ENCODE measurements at regions not wholly inside any gene's neighbourhood (a gene's known extent, or its start where the extent isn't known, plus 50 kb on each side); places are given as distances from the start of the nearest gene placed in this dataset.

DNA sequence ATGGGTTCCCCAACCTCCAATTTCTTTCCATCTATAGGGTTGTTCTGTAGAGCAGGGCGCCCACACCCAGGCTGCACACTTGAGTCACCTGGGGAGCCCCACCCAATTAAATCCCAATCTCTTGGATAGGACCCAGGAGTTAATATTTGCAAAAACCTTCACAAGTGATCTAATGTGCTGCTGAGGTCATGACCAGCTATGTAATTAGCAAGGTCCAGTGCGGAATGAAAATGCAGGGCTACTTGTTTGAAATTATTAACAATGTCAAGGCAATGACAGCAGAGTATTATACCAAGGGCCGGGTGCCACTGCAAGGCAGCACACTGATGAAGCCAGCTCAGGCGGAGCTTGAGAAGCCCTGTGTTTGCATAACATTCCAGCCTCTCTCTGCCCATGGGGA is 302.7 kb downstream of the MAF start:
- TF ChIP-seq FOXA1 (IDR thresholded peaks at IDR 0.05) (no peak), HNF4G (IDR thresholded peaks at IDR 0.05) (no peak), NR2F2 (IDR thresholded peaks at IDR 0.05) (no peak), EGR1 (IDR thresholded peaks at IDR 0.05; ENCODE audit: low read depth in 2 of 2) (no peak), TAF1 (conservative IDR thresholded peaks at IDR 0.05) (no peak), JUND (IDR thresholded peaks at IDR 0.05) (no peak), YY1 (IDR thresholded peaks at IDR 0.05) (no peak), HNF4A (conservative IDR thresholded peaks at IDR 0.05) (no peak), RXRA (IDR thresholded peaks at IDR 0.05) (no peak), SP1 (IDR thresholded peaks at IDR 0.05) (no peak), FOXA2 (IDR thresholded peaks at IDR 0.05) (no peak), GABPA (IDR thresholded peaks at IDR 0.05 in 1 of 2, conservative IDR thresholded peaks at IDR 0.05 in 1 of 2) (no peak)
- TF ChIP-seq, protein P1, sequence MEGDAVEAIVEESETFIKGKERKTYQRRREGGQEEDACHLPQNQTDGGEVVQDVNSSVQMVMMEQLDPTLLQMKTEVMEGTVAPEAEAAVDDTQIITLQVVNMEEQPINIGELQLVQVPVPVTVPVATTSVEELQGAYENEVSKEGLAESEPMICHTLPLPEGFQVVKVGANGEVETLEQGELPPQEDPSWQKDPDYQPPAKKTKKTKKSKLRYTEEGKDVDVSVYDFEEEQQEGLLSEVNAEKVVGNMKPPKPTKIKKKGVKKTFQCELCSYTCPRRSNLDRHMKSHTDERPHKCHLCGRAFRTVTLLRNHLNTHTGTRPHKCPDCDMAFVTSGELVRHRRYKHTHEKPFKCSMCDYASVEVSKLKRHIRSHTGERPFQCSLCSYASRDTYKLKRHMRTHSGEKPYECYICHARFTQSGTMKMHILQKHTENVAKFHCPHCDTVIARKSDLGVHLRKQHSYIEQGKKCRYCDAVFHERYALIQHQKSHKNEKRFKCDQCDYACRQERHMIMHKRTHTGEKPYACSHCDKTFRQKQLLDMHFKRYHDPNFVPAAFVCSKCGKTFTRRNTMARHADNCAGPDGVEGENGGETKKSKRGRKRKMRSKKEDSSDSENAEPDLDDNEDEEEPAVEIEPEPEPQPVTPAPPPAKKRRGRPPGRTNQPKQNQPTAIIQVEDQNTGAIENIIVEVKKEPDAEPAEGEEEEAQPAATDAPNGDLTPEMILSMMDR (IDR thresholded peaks at IDR 0.05; ENCODE audit: low read depth, low read length, missing input control): no peak
- TF ChIP-seq, protein P2, sequence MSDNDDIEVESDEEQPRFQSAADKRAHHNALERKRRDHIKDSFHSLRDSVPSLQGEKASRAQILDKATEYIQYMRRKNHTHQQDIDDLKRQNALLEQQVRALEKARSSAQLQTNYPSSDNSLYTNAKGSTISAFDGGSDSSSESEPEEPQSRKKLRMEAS (IDR thresholded peaks at IDR 0.05): no peak
- TF ChIP-seq, protein P3, sequence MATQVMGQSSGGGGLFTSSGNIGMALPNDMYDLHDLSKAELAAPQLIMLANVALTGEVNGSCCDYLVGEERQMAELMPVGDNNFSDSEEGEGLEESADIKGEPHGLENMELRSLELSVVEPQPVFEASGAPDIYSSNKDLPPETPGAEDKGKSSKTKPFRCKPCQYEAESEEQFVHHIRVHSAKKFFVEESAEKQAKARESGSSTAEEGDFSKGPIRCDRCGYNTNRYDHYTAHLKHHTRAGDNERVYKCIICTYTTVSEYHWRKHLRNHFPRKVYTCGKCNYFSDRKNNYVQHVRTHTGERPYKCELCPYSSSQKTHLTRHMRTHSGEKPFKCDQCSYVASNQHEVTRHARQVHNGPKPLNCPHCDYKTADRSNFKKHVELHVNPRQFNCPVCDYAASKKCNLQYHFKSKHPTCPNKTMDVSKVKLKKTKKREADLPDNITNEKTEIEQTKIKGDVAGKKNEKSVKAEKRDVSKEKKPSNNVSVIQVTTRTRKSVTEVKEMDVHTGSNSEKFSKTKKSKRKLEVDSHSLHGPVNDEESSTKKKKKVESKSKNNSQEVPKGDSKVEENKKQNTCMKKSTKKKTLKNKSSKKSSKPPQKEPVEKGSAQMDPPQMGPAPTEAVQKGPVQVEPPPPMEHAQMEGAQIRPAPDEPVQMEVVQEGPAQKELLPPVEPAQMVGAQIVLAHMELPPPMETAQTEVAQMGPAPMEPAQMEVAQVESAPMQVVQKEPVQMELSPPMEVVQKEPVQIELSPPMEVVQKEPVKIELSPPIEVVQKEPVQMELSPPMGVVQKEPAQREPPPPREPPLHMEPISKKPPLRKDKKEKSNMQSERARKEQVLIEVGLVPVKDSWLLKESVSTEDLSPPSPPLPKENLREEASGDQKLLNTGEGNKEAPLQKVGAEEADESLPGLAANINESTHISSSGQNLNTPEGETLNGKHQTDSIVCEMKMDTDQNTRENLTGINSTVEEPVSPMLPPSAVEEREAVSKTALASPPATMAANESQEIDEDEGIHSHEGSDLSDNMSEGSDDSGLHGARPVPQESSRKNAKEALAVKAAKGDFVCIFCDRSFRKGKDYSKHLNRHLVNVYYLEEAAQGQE (IDR thresholded peaks at IDR 0.05): no peak
- TF ChIP-seq, protein P4, sequence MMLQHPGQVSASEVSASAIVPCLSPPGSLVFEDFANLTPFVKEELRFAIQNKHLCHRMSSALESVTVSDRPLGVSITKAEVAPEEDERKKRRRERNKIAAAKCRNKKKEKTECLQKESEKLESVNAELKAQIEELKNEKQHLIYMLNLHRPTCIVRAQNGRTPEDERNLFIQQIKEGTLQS (IDR thresholded peaks at IDR 0.05): no peak
- TF ChIP-seq, protein P5, sequence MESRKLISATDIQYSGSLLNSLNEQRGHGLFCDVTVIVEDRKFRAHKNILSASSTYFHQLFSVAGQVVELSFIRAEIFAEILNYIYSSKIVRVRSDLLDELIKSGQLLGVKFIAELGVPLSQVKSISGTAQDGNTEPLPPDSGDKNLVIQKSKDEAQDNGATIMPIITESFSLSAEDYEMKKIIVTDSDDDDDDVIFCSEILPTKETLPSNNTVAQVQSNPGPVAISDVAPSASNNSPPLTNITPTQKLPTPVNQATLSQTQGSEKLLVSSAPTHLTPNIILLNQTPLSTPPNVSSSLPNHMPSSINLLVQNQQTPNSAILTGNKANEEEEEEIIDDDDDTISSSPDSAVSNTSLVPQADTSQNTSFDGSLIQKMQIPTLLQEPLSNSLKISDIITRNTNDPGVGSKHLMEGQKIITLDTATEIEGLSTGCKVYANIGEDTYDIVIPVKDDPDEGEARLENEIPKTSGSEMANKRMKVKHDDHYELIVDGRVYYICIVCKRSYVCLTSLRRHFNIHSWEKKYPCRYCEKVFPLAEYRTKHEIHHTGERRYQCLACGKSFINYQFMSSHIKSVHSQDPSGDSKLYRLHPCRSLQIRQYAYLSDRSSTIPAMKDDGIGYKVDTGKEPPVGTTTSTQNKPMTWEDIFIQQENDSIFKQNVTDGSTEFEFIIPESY (IDR thresholded peaks at IDR 0.05): no peak
- no peaks in the 10 kb centered on the region for H3K36me3 ChIP-seq (ENCODE audit: control insufficient read depth in 4 of 4, insufficient read depth in 3 of 4, low read depth in 1 of 4, low read length in 3 of 4)
- DNase-seq (ENCODE audit: low spot score): no peak
- WGBS: 84% methylated on average over 4 of the region's 4 CpGs
- no peak overlapping the region for H3K4me3 ChIP-seq (ENCODE audit: low read depth in 1 of 3, low read length in 3 of 3)
- no peaks in the 10 kb centered on the region for H3K27me3 ChIP-seq (ENCODE audit: control insufficient read depth in 4 of 4, insufficient read depth in 4 of 4, low read length in 3 of 4)
- no peaks in the 10 kb centered on the region for H3K9me3 ChIP-seq (ENCODE audit: control insufficient read depth in 4 of 4, low read length in 3 of 4)
- H3K27ac ChIP-seq (ENCODE audit: low read depth in 1 of 2, low read length in 2 of 2): no peak overlapping the region
- H3K4me1 ChIP-seq (ENCODE audit: control insufficient read depth in 4 of 4, insufficient read depth in 4 of 4, low read length in 3 of 4): peaks cover 0 to 8% (median 2%) of the 10 kb centered on the region in 4 donors
- H3K9ac ChIP-seq (ENCODE audit: low read depth in 1 of 2, low read length in 2 of 2): no peak overlapping the region

DNA sequence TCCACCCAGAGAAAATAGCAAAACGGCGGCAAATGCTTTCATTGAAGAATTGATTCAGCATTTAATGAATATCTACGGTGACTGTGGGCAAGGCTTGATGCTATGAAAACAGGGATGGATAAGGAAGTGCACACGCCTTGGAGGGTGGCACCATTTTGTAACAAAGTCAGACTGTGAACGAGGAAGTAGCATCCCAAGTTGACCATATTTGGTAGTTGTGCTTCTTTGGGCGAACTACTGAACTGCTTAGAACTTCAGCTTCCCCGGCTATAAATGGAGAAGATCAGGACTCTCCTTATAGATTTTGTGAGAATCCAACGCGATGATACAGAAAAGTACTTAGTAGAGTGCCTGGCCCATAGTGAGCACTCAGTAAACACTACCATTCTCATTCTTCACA is 303.2 kb downstream of the MAF start:
- WGBS: 93% methylated on average over 9 of the region's 9 CpGs
- Histone ChIP-seq H3K4me1 (ENCODE audit: control insufficient read depth in 4 of 4, insufficient read depth in 4 of 4, low read length in 3 of 4) (peaks cover 0 to 8% (median 2%) of the 10 kb centered on the region in 4 donors), H3K27ac (ENCODE audit: low read depth in 1 of 2, low read length in 2 of 2) (no peak overlapping the region), H3K36me3 (ENCODE audit: control insufficient read depth in 4 of 4, insufficient read depth in 3 of 4, low read depth in 1 of 4, low read length in 3 of 4) (no peaks in the 10 kb centered on the region), H3K9ac (ENCODE audit: low read depth in 1 of 2, low read length in 2 of 2) (no peak overlapping the region), H3K9me3 (ENCODE audit: control insufficient read depth in 4 of 4, low read length in 3 of 4) (no peaks in the 10 kb centered on the region), H3K4me3 (ENCODE audit: low read depth in 1 of 3, low read length in 3 of 3) (no peak overlapping the region), H3K27me3 (ENCODE audit: control insufficient read depth in 4 of 4, insufficient read depth in 4 of 4, low read length in 3 of 4) (no peaks in the 10 kb centered on the region)
- no peak for DNase-seq (ENCODE audit: low spot score)
- TF ChIP-seq, protein P2 (IDR thresholded peaks at IDR 0.05): no peak
- no peak for TF ChIP-seq RAD21 (IDR thresholded peaks at IDR 0.05)
- TF ChIP-seq, protein P1 (IDR thresholded peaks at IDR 0.05; ENCODE audit: low read depth, low read length, missing input control): no peak
- no peak for TF ChIP-seq SP1 (IDR thresholded peaks at IDR 0.05)
- TF ChIP-seq, protein P4 (IDR thresholded peaks at IDR 0.05): no peak
- no peak for TF ChIP-seq NR2F2 (IDR thresholded peaks at IDR 0.05)
- TF ChIP-seq HNF4G (IDR thresholded peaks at IDR 0.05): no peak
- no peak for TF ChIP-seq HNF4A (conservative IDR thresholded peaks at IDR 0.05)
- no peak for TF ChIP-seq YY1 (IDR thresholded peaks at IDR 0.05)
- TF ChIP-seq FOXA2 (IDR thresholded peaks at IDR 0.05): no peak
- no peak for TF ChIP-seq EGR1 (IDR thresholded peaks at IDR 0.05; ENCODE audit: low read depth in 2 of 2)
- no peak for TF ChIP-seq FOXA1 (IDR thresholded peaks at IDR 0.05)
